Astrocyte (in vitro differentiated cells and primary cell): ENCODE measurements at regions not wholly inside any gene's neighbourhood (a gene's known extent, or its start where the extent isn't known, plus 50 kb on each side); places are given as distances from the start of the nearest gene placed in this dataset.

Source experiments
- CTCF ChIP-seq: IDR thresholded peaks from 2 replicates; pipeline ENCODE4 v1.5.1; 2011; ENCODE audit warnings: low read depth, mild to moderate bottlenecking, inconsistent platforms, low read length, moderate library complexity; ENCODE audit not compliant: insufficient read depth
- EZH2 ChIP-seq: IDR thresholded peaks from 2 replicates; pipeline ENCODE4 v1.6.1; 2012; ENCODE audit warnings: mild to moderate bottlenecking, low read length, inconsistent platforms; ENCODE audit not compliant: insufficient read depth

- TF ChIP-seq CTCF (no peak), EZH2 (no peak)
Observed at GRCh38 chr20:39535301-39535700, 573.2 kb downstream of the DHX35 start.
